ENCODE measurements at regions not wholly inside any gene's neighbourhood (a gene's known extent, or its start where the extent isn't known, plus 50 kb on each side); places are given as distances from the start of the nearest gene placed in this dataset.

DNA sequence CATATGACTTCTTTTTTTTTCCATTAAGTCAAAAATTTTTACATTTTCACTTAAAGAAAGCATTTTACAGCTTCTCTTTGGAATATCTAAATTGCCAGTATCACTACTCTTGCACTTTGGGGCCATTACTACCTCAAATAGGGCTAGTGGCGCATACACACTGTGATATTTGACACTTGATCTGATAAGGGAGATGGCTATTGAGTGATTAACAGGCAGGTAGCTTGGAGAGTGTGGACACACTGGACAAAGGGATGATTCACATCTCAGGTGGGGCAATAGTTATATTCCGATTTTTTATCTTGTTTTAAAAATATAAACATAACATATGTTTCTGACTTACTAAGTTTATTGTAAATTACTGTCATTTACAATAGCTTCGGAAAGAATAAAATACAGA lies 2219.9 kb downstream of the LRRC4C start (continued):
- TF ChIP-seq, protein P1, sequence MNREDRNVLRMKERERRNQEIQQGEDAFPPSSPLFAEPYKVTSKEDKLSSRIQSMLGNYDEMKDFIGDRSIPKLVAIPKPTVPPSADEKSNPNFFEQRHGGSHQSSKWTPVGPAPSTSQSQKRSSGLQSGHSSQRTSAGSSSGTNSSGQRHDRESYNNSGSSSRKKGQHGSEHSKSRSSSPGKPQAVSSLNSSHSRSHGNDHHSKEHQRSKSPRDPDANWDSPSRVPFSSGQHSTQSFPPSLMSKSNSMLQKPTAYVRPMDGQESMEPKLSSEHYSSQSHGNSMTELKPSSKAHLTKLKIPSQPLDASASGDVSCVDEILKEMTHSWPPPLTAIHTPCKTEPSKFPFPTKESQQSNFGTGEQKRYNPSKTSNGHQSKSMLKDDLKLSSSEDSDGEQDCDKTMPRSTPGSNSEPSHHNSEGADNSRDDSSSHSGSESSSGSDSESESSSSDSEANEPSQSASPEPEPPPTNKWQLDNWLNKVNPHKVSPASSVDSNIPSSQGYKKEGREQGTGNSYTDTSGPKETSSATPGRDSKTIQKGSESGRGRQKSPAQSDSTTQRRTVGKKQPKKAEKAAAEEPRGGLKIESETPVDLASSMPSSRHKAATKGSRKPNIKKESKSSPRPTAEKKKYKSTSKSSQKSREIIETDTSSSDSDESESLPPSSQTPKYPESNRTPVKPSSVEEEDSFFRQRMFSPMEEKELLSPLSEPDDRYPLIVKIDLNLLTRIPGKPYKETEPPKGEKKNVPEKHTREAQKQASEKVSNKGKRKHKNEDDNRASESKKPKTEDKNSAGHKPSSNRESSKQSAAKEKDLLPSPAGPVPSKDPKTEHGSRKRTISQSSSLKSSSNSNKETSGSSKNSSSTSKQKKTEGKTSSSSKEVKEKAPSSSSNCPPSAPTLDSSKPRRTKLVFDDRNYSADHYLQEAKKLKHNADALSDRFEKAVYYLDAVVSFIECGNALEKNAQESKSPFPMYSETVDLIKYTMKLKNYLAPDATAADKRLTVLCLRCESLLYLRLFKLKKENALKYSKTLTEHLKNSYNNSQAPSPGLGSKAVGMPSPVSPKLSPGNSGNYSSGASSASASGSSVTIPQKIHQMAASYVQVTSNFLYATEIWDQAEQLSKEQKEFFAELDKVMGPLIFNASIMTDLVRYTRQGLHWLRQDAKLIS (CRISPR knock-in tag; IDR thresholded peaks at IDR 0.05; ENCODE audit: borderline replicate concordance): no peak
- TF ChIP-seq ZNF396 (CRISPR knock-in tag; IDR thresholded peaks at IDR 0.05; ENCODE audit: borderline replicate concordance) (no peak), SMAD4 (CRISPR knock-in tag; IDR thresholded peaks at IDR 0.05) (no peak), NFYB (CRISPR knock-in tag; conservative IDR thresholded peaks at IDR 0.05; ENCODE audit: low read depth) (no peak), TP53 (CRISPR knock-in tag; IDR thresholded peaks at IDR 0.05) (no peak), TEAD4 (CRISPR knock-in tag; IDR thresholded peaks at IDR 0.05) (no peak)
- TF ChIP-seq, protein P2, sequence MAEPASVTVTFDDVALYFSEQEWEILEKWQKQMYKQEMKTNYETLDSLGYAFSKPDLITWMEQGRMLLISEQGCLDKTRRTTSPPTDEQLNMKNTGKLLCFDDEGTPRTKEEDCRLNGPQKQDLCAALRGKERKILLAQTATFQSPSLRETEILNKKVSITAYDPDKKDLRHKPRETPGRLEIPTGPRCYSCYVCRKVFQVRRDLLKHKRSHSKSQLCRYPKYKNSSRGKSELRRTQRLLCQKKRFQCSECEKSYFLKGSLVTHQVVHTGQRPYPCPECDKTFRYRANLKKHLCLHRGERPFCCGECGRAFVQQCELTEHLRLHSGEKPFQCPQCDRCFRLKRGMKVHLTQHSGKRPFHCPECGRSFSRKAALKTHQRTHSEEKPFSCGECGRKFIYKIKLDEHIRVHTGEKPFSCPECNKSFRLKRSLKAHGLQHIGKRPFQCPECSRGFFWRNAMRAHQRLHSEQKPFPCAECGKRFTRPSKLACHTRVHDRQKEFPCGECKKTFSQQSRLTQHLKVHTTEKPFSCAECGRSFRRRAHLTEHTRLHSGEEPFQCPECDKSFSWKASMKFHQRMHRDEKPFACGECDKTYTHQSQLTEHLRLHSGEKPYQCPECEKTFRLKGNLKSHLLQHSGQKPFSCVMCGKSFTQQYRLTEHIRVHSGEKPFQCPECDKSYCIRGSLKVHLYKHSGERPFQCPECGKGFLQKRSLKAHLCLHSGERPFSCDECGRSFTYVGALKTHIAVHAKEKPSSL (CRISPR knock-in tag; conservative IDR thresholded peaks at IDR 0.05): no peak
- TF ChIP-seq, protein P3, sequence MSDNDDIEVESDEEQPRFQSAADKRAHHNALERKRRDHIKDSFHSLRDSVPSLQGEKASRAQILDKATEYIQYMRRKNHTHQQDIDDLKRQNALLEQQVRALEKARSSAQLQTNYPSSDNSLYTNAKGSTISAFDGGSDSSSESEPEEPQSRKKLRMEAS (CRISPR knock-in tag; IDR thresholded peaks at IDR 0.05): no peak
- TF ChIP-seq, protein P4, sequence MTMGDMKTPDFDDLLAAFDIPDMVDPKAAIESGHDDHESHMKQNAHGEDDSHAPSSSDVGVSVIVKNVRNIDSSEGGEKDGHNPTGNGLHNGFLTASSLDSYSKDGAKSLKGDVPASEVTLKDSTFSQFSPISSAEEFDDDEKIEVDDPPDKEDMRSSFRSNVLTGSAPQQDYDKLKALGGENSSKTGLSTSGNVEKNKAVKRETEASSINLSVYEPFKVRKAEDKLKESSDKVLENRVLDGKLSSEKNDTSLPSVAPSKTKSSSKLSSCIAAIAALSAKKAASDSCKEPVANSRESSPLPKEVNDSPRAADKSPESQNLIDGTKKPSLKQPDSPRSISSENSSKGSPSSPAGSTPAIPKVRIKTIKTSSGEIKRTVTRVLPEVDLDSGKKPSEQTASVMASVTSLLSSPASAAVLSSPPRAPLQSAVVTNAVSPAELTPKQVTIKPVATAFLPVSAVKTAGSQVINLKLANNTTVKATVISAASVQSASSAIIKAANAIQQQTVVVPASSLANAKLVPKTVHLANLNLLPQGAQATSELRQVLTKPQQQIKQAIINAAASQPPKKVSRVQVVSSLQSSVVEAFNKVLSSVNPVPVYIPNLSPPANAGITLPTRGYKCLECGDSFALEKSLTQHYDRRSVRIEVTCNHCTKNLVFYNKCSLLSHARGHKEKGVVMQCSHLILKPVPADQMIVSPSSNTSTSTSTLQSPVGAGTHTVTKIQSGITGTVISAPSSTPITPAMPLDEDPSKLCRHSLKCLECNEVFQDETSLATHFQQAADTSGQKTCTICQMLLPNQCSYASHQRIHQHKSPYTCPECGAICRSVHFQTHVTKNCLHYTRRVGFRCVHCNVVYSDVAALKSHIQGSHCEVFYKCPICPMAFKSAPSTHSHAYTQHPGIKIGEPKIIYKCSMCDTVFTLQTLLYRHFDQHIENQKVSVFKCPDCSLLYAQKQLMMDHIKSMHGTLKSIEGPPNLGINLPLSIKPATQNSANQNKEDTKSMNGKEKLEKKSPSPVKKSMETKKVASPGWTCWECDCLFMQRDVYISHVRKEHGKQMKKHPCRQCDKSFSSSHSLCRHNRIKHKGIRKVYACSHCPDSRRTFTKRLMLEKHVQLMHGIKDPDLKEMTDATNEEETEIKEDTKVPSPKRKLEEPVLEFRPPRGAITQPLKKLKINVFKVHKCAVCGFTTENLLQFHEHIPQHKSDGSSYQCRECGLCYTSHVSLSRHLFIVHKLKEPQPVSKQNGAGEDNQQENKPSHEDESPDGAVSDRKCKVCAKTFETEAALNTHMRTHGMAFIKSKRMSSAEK (CRISPR knock-in tag; IDR thresholded peaks at IDR 0.05; ENCODE audit: borderline replicate concordance): no peak

DNA sequence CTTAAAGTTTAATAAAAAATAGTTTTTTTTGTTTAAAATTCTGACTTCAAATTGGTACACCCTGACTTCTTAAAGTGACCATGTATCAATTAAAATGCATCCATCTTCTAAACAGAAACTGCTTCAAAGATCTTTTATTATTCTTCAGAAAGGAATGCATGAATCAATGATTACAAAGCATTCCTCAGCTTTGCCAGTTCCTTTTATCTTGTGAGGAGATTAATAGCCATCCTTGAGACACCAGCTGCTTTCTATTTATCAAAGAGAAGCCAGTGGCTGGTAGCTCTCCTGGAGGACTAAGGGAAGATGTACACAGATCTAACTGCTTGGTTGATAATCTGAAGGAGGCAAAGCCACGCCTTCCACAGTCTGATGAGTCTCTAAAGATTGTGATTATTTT lies 2222.5 kb downstream of the LRRC4C start:
- H3K27me3 Mint-ChIP-seq (ENCODE audit: low read depth): peaks cover 13% of the 10 kb centered on the region
- H3K4me1 Mint-ChIP-seq: no peaks in the 10 kb centered on the region
- CTCF ChIA-PET: no interaction called here
- ATAC-seq: no peak
- POLR2A ChIA-PET: no interaction called here
- no peak overlapping the region for H3K27ac Mint-ChIP-seq
- H3K9me3 Mint-ChIP-seq: peaks cover 75% of the 10 kb centered on the region
- no peak for DNase-seq (ENCODE audit: low spot score)
- H3K36me3 Mint-ChIP-seq: peaks cover 61% of the 10 kb centered on the region
- no peak overlapping the region for H3K4me3 Mint-ChIP-seq
- TF ChIP-seq, protein P3 (CRISPR knock-in tag; IDR thresholded peaks at IDR 0.05): no peak
- TF ChIP-seq EMX1 (CRISPR knock-in tag; IDR thresholded peaks at IDR 0.05) (no peak), TEAD1 (CRISPR knock-in tag; IDR thresholded peaks at IDR 0.05) (no peak), SMAD3 (CRISPR knock-in tag; IDR thresholded peaks at IDR 0.05; ENCODE audit: borderline replicate concordance) (no peak), GRHL2 (CRISPR knock-in tag; IDR thresholded peaks at IDR 0.05; ENCODE audit: insufficient replicate concordance, severe bottlenecking) (no peak), CBFB (CRISPR knock-in tag; IDR thresholded peaks at IDR 0.05; ENCODE audit: low read depth) (no peak)
- TF ChIP-seq, protein P5, sequence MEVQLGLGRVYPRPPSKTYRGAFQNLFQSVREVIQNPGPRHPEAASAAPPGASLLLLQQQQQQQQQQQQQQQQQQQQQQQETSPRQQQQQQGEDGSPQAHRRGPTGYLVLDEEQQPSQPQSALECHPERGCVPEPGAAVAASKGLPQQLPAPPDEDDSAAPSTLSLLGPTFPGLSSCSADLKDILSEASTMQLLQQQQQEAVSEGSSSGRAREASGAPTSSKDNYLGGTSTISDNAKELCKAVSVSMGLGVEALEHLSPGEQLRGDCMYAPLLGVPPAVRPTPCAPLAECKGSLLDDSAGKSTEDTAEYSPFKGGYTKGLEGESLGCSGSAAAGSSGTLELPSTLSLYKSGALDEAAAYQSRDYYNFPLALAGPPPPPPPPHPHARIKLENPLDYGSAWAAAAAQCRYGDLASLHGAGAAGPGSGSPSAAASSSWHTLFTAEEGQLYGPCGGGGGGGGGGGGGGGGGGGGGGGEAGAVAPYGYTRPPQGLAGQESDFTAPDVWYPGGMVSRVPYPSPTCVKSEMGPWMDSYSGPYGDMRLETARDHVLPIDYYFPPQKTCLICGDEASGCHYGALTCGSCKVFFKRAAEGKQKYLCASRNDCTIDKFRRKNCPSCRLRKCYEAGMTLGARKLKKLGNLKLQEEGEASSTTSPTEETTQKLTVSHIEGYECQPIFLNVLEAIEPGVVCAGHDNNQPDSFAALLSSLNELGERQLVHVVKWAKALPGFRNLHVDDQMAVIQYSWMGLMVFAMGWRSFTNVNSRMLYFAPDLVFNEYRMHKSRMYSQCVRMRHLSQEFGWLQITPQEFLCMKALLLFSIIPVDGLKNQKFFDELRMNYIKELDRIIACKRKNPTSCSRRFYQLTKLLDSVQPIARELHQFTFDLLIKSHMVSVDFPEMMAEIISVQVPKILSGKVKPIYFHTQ (CRISPR knock-in tag; IDR thresholded peaks at IDR 0.05): no peak
- TF ChIP-seq, protein P6, sequence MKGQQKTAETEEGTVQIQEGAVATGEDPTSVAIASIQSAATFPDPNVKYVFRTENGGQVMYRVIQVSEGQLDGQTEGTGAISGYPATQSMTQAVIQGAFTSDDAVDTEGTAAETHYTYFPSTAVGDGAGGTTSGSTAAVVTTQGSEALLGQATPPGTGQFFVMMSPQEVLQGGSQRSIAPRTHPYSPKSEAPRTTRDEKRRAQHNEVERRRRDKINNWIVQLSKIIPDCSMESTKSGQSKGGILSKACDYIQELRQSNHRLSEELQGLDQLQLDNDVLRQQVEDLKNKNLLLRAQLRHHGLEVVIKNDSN (CRISPR knock-in tag; IDR thresholded peaks at IDR 0.05): no peak
- TF ChIP-seq, protein P7, sequence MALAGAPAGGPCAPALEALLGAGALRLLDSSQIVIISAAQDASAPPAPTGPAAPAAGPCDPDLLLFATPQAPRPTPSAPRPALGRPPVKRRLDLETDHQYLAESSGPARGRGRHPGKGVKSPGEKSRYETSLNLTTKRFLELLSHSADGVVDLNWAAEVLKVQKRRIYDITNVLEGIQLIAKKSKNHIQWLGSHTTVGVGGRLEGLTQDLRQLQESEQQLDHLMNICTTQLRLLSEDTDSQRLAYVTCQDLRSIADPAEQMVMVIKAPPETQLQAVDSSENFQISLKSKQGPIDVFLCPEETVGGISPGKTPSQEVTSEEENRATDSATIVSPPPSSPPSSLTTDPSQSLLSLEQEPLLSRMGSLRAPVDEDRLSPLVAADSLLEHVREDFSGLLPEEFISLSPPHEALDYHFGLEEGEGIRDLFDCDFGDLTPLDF (CRISPR knock-in tag; IDR thresholded peaks at IDR 0.05): no peak

All from WTC11 (cell line).